ENCODE measurements at regions not wholly inside any gene's neighbourhood (a gene's known extent, or its start where the extent isn't known, plus 50 kb on each side); places are given as distances from the start of the nearest gene placed in this dataset.
A peak's percentile ranks its signal among the peaks of the same experiment; 100 is the strongest.

DNA sequence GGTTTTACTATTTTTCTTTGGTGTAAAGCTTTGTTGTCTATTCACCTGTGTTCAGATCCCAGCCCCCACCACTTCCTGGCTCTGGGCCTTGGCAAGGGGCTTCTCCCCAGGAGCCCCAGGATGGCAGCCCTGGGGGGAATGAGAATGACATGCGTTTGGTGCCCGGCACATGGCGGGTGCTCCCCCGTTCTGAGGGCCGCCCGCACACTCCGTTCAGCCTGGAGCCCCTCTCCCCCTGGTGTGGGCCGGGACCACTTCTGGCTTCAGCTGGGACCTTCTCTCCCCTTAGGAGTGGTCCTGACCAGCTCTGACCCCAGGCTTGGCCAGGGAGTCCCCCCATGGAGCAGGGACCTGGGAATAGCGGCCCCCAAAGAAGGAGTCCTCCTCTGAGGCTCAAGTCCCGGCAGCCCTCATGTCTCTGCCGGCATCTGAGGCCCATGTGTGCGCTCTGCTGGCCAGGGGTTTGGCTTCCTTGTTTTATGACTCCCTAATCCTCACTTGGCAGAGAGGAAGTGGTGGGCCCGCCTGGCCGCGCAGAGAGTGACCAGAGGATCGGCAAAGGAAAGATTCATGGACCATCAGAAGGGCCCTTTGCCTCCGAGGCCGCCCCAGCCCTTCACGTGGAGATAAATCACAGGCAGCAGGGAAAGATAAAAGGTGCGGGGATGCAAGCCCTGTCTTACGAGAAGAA lies 57.0 kb upstream of the LMX1B start:
- H3K4me3 ChIP-seq (replicated peaks; ENCODE audit: low read depth, low read length): no peak overlapping the region
- no peak for DNase-seq (ENCODE audit: low read depth)
- TF ChIP-seq CTCF (IDR thresholded peaks at IDR 0.05; ENCODE audit: low read length, missing control alignments): no peak

GRCh38 chr9:126558051-126558665 lies 55.6 kb upstream of the LMX1B start:
- peak; percentile 97 for TF ChIP-seq CTCF (IDR thresholded peaks at IDR 0.05; ENCODE audit: low read length, missing control alignments)
- no peak overlapping the region for H3K4me3 ChIP-seq (replicated peaks; ENCODE audit: low read depth, low read length)
- DNase-seq (ENCODE audit: low read depth): peak; percentile 50

DNA sequence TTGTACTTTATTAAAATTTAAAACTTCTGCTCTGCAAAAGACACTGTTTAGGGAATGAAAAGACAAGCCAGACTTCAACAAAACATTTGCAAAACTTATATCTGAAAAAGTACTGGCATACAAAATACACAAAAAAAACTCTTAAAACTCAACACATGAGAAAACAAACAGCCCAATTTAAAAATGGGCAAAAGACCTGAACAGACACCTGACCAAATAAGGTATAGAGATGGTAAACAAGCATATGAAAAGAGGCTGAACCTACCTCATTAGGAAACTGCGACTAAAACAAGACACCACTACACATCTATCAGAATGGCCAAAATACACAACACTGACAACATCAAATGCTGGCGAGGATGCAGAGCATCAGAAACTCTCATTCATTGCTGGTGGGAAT lies 54.4 kb upstream of the LMX1B start:
- no peak overlapping the region for H3K4me3 ChIP-seq (replicated peaks; ENCODE audit: low read depth, low read length)
- DNase-seq (ENCODE audit: low read depth): no peak
- no peak for TF ChIP-seq CTCF (IDR thresholded peaks at IDR 0.05; ENCODE audit: low read length, missing control alignments)

DNA sequence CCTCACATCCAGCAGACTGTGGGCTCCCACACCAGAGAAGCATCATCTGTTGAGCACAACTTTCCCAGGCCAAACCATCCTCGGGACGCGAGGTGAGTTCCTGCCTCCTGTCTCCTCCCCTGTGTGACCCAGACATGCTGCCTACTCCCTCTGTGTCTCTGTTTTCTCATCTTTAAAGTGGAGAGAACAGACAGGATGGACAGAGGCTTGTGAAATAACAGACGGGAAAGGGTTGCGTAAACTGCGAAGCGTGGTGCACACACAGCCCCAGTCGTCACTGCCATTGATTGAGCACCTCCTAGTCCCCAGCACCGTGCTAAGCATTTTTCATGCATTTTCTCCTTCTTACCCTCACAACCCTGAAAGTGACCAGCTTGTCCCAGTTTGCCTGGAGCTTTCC lies 52.1 kb upstream of the LMX1B start:
- no peak for TF ChIP-seq CTCF (IDR thresholded peaks at IDR 0.05; ENCODE audit: low read length, missing control alignments)

DNA sequence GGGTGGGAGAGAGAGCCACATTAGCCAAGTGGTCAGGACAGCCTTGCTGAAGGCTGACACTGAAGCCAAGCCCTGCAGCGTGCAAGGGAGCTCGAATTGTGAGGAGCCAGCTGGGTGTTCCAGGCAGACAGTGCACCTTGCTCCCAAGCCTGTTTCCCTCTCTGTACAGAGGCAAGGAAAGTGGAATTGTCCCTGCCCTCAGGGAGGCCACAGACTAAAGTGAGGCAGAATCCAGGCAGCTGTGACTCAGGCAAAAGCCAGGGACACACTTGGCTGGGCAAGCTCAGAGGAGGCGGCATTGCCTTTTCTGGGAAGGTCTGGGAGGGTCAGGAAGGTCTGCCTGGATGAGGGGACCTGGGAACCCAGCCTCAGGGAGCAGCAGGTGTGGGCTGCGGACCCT lies 50.2 kb upstream of the LMX1B start:
- no peak for TF ChIP-seq CTCF (IDR thresholded peaks at IDR 0.05; ENCODE audit: low read length, missing control alignments)
- no peak overlapping the region for H3K4me3 ChIP-seq (replicated peaks; ENCODE audit: low read depth, low read length)
- DNase-seq (ENCODE audit: low read depth): no peak

More for the DNA sequence above, 52.1 kb upstream of the LMX1B start:
- no peak for DNase-seq (ENCODE audit: low read depth)
- H3K4me3 ChIP-seq (replicated peaks; ENCODE audit: low read depth, low read length): no peak overlapping the region

All from fibroblast of pulmonary artery (primary cell).